ENCODE measurements at regions not wholly inside any gene's neighbourhood (a gene's known extent, or its start where the extent isn't known, plus 50 kb on each side); places are given as distances from the start of the nearest gene placed in this dataset.
"Not testable (repeated sequence)": the region's sequence is repeated elsewhere in the genome, so short reads cannot be mapped to it uniquely, and the experiment has no call there.

GRCh38 chr14:97773598-97773997 lies 976.4 kb downstream of the VRK1 start:
- DNase-seq: no peak

DNA sequence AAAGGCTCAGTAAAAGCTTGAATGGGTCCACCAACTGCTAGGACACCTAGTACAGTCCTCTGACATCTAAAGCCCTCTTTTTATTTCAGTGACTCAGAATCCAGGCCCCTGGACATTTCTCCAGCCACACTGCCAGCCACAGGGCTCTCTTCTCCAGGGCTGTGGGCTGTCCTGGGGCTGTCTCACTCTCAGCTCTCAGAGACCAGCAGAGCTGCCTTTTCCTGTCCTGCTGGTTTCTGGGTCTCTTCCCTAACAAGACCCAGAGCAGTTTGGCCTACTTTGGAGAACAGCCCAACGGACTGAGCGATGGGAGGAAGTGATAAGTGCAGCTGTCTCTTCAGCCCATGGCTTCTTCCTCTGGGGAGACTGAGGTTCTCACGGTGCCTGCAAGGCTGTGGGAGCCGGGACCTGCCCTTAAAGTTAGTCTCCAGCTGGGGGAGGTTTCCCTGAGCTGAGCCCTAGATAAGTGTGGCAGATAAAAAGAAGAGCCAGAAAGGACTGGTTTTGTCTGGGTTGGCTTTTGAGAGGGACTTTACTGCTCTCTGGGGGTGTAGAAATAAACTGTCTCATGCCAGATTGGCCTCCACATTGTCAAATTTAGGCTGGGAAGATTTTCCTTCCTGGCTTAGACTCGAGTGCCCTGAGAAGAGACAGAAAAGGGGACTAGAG lies 979.8 kb downstream of the VRK1 start:
- DNase-seq: no peak

- DNase-seq: no peak
Measured at GRCh38 chr14:97777622-97778355, 980.6 kb downstream of the VRK1 start.

GRCh38 chr14:97779140-97779539 lies 982.0 kb downstream of the VRK1 start:
- DNase-seq: no peak

DNA sequence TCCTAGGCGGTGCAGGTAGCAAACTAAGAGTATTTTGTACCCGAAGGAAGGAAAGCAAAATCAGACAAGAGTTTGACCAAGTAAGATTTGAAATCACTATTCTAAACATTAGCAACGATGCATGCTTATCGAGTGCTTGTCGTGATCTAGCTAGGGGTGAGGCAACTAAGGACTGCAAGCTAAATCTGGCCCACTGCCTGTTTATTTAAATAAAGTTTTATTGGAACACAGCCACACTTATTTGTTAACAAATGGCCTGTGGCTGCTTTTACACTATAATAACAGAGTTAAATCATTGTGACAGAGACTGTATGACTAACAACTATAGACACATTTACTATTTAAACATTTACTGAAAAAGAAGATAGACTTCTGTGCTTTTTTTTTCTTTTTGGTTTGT lies 983.6 kb downstream of the VRK1 start:
- no peak for DNase-seq

- DNase-seq: no peak
Measured at GRCh38 chr14:97781961-97782360, 984.8 kb downstream of the VRK1 start.

- DNase-seq: no peak
Measured at GRCh38 chr14:97782871-97783414, 985.8 kb downstream of the VRK1 start.

DNA sequence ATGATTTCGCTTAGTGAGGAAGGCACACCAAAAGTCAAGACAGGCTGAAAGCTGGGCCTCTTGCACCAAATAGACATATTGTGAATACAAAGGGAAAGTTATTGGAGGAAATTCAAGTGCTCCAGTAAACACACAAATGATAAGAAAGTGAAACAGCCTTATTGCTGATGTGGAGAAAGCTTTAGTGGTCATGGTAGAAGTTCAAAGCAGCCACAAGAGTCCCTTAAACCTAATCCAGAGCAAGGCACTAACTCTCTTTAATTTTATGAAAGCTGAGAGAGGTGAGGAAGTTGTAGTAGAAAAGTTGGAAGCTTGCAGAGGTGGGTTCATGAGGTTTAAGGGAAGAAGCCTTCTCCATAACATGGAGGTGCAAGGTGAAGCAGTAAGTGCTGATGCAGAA lies 988.3 kb downstream of the VRK1 start:
- no peak for DNase-seq

DNA sequence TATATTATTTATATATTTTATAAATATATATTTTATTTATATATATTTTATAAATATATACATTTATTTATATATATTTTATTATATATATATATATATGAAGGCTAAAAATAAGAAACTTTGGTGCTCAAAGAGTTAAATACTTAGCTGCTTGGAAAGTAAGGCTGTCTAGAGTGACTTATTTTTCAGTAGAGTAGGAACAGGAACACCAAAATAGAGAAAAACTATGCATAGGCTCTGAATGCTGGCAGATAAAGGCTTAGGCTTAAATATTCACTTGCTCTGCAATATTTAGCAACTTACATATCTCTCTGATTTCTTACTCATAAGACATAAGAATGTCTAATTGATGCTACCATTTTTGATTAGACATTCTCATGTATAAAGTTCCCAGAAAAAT lies 991.2 kb downstream of the VRK1 start:
- DNase-seq: no peak

GRCh38 chr14:97788846-97789526 lies 991.8 kb downstream of the VRK1 start:
- no peak for DNase-seq

GRCh38 chr14:97791072-97791471 lies 993.9 kb downstream of the VRK1 start:
- DNase-seq: no peak

DNA sequence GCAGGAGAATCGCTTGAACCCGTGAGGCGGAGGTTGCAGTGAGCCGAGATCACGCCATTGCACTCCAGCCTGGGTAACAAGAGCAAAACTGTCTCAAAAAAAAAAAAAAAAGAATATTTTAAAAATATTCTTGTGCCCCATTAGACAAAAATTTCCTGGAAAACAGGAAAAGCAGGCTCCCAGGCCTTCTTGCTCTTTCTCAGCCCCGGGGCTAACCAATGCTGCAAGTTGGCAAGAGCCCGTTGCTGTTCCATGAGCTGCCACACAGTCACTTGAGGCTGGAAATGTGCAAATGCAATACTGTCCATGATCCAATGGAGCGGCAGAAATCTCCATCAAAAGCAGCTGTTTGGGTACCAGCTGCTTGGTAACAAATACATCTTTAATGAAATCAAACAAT lies 994.7 kb downstream of the VRK1 start:
- no peak for DNase-seq

GRCh38 chr14:97796511-97796910 lies 999.3 kb downstream of the VRK1 start:
- DNase-seq: no peak

DNA sequence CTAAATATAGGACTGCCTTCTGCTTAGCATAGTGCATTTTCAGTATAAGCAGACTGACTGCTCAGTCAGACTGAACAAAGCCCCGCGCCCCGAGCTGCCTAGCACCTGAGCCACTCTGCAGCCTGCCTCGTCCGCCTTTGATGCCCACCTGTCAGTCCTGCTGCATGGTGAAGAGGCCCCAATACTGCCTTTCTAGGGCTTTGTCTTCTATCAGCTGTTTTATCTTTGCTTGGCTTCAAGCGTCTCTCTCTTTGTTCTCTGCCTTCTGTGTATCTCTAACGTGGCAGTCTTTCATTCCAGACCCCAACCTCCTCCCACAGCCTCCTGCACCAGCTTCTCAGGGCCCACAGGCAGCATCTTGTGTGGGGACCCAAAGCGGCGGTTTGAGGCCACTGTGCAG lies 1001.0 kb downstream of the VRK1 start:
- DNase-seq: no peak

DNA sequence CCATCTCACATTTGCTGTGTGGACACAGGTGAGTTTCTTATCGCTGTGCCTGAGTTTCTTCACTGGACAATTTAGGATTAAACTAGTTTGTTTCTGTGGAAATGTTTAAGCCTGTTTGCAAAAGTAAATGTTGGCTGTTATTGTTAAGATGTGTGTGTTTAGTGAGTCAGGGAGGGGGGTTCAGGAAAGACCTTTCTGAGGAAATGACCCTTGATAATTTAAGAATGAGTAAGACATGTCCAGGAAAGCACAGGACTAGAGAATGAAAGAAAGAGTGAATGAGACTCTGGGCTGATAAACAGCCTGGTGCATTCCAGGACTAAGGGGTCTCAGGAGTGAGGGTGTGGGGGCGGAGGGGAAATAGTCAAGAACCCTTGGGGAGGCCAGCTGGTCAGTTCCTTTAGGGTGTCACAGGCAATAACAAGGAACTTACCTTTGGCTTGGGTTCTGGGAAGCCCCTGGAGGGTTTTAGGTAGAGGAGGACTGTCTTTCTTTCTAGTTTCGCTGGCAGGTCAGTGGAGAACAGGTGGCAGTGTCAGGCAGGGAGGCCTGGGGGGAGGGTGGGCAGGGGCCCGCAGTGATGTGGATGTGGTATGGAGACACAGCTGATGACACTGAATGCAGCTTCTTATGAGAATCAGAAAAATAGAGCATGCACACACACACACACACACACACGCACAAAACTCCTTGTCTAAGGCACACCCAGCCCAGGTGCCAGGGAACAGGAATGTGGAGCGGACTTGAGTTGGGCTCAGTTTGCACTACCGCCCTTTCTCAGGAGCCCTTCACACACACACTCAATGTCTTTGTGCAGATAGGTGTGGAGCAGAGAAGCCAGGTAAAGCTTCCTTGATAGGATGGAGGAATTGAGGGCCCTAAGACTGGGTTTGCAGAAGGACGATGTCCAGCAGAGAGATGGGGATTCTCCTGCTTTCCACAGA lies 1005.5 kb downstream of the VRK1 start:
- DNase-seq: no peak

DNA sequence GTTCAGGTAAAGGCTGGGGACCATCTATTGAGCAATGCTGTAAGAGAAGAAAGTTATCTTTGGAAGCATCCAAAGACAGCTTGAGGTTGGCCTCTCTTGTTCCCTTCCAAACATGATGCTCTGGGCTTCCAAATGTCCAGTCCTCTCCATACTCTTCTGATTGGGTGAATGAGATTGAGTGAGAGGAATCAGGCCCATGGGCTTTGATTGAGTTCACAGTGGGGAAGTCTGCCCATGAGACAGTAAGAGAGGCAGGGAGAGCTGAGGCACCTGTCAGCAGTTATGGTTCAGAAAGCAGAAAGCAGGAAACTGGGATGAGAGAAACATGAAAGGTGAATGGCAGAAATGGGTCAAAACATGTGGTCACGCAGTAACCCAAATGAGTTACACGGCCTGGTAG lies 1006.9 kb downstream of the VRK1 start:
- DNase-seq: no peak

DNA sequence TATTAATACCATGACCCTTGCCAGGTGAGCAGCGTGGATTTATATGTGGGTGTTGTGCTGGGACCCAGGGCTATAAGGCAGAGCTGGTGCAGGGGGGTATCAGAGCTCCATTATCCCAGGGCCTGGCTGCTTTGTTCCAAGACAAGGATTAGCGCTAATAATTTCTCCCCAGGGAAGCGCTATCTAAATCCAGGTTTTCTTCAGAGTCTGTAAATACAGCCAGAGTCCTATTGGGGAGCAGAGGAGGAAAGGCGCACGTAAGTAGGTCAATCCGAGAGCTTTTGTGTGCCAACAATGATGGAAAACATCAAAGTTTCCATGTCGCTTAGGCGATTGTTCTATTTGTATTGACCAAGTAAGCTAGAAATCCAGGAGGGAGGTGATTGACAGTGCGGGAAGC lies 1009.7 kb downstream of the VRK1 start:
- DNase-seq: no peak

DNA sequence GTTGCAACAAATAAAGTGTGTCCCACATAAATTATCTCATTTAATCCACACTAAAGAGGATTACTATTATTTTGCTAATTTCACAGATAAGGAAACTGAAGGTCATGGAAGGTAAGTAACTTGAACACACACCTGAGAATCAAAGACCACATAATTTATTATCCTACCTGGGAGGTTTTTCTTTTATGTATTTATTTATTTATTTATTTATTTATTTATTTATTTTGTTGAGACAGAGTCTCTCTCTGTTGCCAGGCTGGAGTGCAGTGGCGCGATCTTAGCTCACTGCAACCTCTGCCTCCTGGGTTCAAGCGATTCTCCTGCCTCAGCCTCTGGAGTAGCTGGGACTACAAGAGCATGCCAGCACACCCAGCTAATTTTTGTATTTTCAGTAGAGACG lies 1011.4 kb downstream of the VRK1 start:
- DNase-seq: not testable (repeated sequence)

- no peak for DNase-seq
Measured at GRCh38 chr14:97813556-97813955, 1016.4 kb downstream of the VRK1 start.

DNA sequence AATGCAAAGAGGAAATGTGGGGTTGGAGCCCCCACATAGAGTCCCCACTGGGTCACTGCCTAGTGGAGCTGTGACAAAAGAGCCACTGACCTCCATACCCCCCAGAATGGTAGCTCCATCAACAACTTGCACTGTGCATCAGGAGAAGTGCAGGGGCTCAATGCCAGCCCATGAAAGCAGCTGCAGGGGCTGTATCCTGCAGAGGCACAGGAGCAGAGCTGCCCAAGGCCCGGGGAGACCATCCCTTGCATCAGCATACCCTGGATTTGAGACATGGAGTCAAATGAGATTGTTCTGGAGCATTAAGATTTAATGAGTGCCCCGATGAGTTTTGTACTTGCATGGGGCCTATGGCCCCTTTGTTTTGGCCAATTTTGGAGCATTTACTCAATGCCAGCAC lies 1023.6 kb downstream of the VRK1 start:
- no peak for DNase-seq

GRCh38 chr14:97824218-97824617 lies 1027.0 kb downstream of the VRK1 start:
- no peak for DNase-seq

- DNase-seq: no peak
Measured at GRCh38 chr14:97827746-97828145, 1030.6 kb downstream of the VRK1 start.

DNA sequence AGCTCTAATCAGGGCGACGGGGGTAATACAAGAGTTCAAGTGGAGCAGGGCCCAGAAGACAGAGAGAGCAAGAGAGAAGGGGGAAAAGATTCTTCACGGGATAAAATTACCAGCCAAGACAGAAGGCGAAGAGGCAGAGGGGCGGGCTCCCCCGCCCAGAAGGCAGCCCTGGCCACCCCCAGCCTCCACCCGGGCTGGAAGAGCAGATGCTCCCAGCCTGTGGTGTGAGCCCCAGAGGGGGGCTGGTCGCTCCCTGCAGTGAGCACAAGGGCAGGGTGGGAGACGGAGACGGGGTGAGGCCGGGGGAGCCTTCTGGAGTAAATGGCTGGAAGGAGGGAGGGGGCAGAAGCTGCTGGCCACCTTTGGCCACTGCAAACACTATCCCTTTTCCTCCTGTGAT lies 1035.6 kb downstream of the VRK1 start:
- DNase-seq: no peak
